ENCODE measurements at regions not wholly inside any gene's neighbourhood (a gene's known extent, or its start where the extent isn't known, plus 50 kb on each side); places are given as distances from the start of the nearest gene placed in this dataset.

DNA sequence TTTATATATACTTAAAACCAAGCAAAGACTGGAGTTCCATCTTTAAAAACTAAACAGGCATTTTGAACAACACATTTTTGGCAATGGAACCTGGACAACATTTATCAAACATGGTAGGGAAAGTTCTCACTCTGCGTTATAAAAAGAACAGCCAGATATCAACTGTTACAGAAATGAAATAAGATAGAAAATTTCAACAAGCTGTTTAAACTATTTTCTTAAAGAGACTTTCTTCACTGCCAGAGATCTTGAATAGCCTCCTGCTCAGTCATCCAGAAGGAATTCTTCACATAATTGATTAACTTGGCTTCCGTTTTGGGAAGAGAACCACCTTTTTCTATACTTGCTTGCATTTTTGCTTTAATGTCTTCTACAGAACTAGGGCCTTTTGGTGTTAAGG is 166.0 kb upstream of the PIK3C3 start:
- H3K27ac Mint-ChIP-seq (ENCODE audit: unreplicated experiment): no peak overlapping the region
- TF ChIP-seq CTCF (IDR thresholded peaks at IDR 0.05; ENCODE audit: insufficient read depth, low read depth, low read length): no peak
- no peak for TF ChIP-seq EZH2 (IDR thresholded peaks at IDR 0.05; ENCODE audit: insufficient read depth, low read length)
- DNase-seq (ENCODE audit: low read depth) (peak; percentile 45), FAIRE-seq (no peak)
- Histone ChIP-seq H3K4me1 (ENCODE audit: insufficient read depth, low read length) (no peaks in the 10 kb centered on the region), H3K4me2 (ENCODE audit: low read length) (no peak overlapping the region), H3K27me3 (ENCODE audit: insufficient read depth, low read length) (no peaks in the 10 kb centered on the region), H3K79me2 (ENCODE audit: insufficient read depth, low read length) (no peaks in the 10 kb centered on the region), H3K36me3 (ENCODE audit: insufficient read depth, low read length) (no peaks in the 10 kb centered on the region), H3K4me3 (ENCODE audit: insufficient read depth, low read depth, low read length) (no peak overlapping the region), H3K9ac (ENCODE audit: low read length) (no peak overlapping the region), H4K20me1 (ENCODE audit: insufficient read depth, low read length) (no peaks in the 10 kb centered on the region), H2AFZ (ENCODE audit: low read depth, low read length) (no peak overlapping the region), H3K9me3 (ENCODE audit: insufficient read depth, low read depth, low read length) (no peaks in the 10 kb centered on the region), H3K27ac (ENCODE audit: low read depth, low read length) (no peak overlapping the region)
- peaks cover 11% of the 10 kb centered on the region for H3K4me1 Mint-ChIP-seq (ENCODE audit: low read depth, unreplicated experiment)
- no peaks in the 10 kb centered on the region for H3K27me3 Mint-ChIP-seq (ENCODE audit: low read depth, unreplicated experiment)
- H3K4me3 Mint-ChIP-seq (ENCODE audit: unreplicated experiment): no peak overlapping the region
- no peaks in the 10 kb centered on the region for H3K36me3 Mint-ChIP-seq (ENCODE audit: low read depth, unreplicated experiment)
- no peaks in the 10 kb centered on the region for H3K9me3 Mint-ChIP-seq (ENCODE audit: unreplicated experiment)

DNA sequence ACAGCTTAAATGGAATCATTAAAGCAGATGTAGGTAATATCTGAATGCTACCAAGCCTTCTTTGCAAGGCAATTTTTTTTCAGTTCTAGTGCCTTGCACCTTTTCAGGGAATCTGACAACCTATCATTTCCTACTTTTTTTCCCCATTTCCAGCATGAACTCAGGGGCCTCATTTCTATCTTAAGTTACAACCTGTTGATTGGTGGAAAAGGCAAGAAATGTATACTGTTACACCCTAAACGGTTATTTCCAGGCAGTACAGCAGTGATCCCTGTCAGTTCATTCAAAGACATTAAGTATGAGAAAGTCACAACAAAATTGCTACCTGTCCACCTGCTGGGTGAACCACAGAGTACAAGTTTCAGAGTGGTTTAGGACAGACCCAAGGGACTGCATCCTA is 171.2 kb upstream of the PIK3C3 start:
- peaks cover 18% of the 10 kb centered on the region for H3K4me1 Mint-ChIP-seq (ENCODE audit: low read depth, unreplicated experiment)
- Histone ChIP-seq H3K4me2 (ENCODE audit: low read length) (no peak overlapping the region), H2AFZ (ENCODE audit: low read depth, low read length) (no peak overlapping the region), H3K9ac (ENCODE audit: low read length) (no peak overlapping the region), H3K27ac (ENCODE audit: low read depth, low read length) (no peak overlapping the region), H3K36me3 (ENCODE audit: insufficient read depth, low read length) (no peaks in the 10 kb centered on the region), H4K20me1 (ENCODE audit: insufficient read depth, low read length) (no peaks in the 10 kb centered on the region), H3K79me2 (ENCODE audit: insufficient read depth, low read length) (no peaks in the 10 kb centered on the region), H3K9me3 (ENCODE audit: insufficient read depth, low read depth, low read length) (no peaks in the 10 kb centered on the region), H3K4me1 (ENCODE audit: insufficient read depth, low read length) (no peaks in the 10 kb centered on the region), H3K27me3 (ENCODE audit: insufficient read depth, low read length) (no peaks in the 10 kb centered on the region), H3K4me3 (ENCODE audit: insufficient read depth, low read depth, low read length) (no peak overlapping the region)
- DNase-seq (ENCODE audit: low read depth): no peak
- no peaks in the 10 kb centered on the region for H3K27me3 Mint-ChIP-seq (ENCODE audit: low read depth, unreplicated experiment)
- no peak overlapping the region for H3K27ac Mint-ChIP-seq (ENCODE audit: unreplicated experiment)
- no peaks in the 10 kb centered on the region for H3K9me3 Mint-ChIP-seq (ENCODE audit: unreplicated experiment)
- no peak overlapping the region for H3K4me3 Mint-ChIP-seq (ENCODE audit: unreplicated experiment)
- no peak for TF ChIP-seq CTCF (IDR thresholded peaks at IDR 0.05; ENCODE audit: insufficient read depth, low read depth, low read length)
- TF ChIP-seq EZH2 (IDR thresholded peaks at IDR 0.05; ENCODE audit: insufficient read depth, low read length): no peak
- H3K36me3 Mint-ChIP-seq (ENCODE audit: low read depth, unreplicated experiment): no peaks in the 10 kb centered on the region
- no peak for FAIRE-seq

- no peak overlapping the region for H3K4me3 ChIP-seq (ENCODE audit: insufficient read depth, low read depth, low read length)
- no peak for TF ChIP-seq CTCF (IDR thresholded peaks at IDR 0.05; ENCODE audit: insufficient read depth, low read depth, low read length)
- no peak for TF ChIP-seq EZH2 (IDR thresholded peaks at IDR 0.05; ENCODE audit: insufficient read depth, low read length)
- FAIRE-seq: no peak
- no peak overlapping the region for H3K9ac ChIP-seq (ENCODE audit: low read length)
- H3K27me3 ChIP-seq (ENCODE audit: insufficient read depth, low read length): no peaks in the 10 kb centered on the region
- H3K27ac ChIP-seq (ENCODE audit: low read depth, low read length): no peak overlapping the region
- H4K20me1 ChIP-seq (ENCODE audit: insufficient read depth, low read length): no peaks in the 10 kb centered on the region
- no peaks in the 10 kb centered on the region for H3K4me1 ChIP-seq (ENCODE audit: insufficient read depth, low read length)
- Mint-ChIP-seq H3K4me3 (ENCODE audit: unreplicated experiment) (no peak overlapping the region), H3K9me3 (ENCODE audit: unreplicated experiment) (no peaks in the 10 kb centered on the region), H3K36me3 (ENCODE audit: low read depth, unreplicated experiment) (no peaks in the 10 kb centered on the region), H3K27me3 (ENCODE audit: low read depth, unreplicated experiment) (no peaks in the 10 kb centered on the region), H3K4me1 (ENCODE audit: low read depth, unreplicated experiment) (peaks cover 17% of the 10 kb centered on the region), H3K27ac (ENCODE audit: unreplicated experiment) (no peak overlapping the region)
- no peak overlapping the region for H2AFZ ChIP-seq (ENCODE audit: low read depth, low read length)
- H3K4me2 ChIP-seq (ENCODE audit: low read length): no peak overlapping the region
- H3K9me3 ChIP-seq (ENCODE audit: insufficient read depth, low read depth, low read length): no peaks in the 10 kb centered on the region
- no peaks in the 10 kb centered on the region for H3K79me2 ChIP-seq (ENCODE audit: insufficient read depth, low read length)
- H3K36me3 ChIP-seq (ENCODE audit: insufficient read depth, low read length): no peaks in the 10 kb centered on the region
- DNase-seq (ENCODE audit: low read depth): no peak
Measured at GRCh38 chr18:41783065-41783818, 171.8 kb upstream of the PIK3C3 start.
